ENCODE measurements at regions not wholly inside any gene's neighbourhood (a gene's known extent, or its start where the extent isn't known, plus 50 kb on each side); places are given as distances from the start of the nearest gene placed in this dataset.

- no peak for TF ChIP-seq CTCF (IDR thresholded peaks at IDR 0.05)
- no peaks in the 10 kb centered on the region for H3K9me3 ChIP-seq
- no peaks in the 10 kb centered on the region for H3K27me3 ChIP-seq
- H3K36me3 ChIP-seq = no peaks in the 10 kb centered on the region
- ATAC-seq (no peak), DNase-seq (no peak)
- H3K4me3 ChIP-seq = no peak overlapping the region
- intact Hi-C loops (cut with DNase I) = no loop called here
- H3K27ac ChIP-seq = no peak overlapping the region
- H3K4me1 ChIP-seq = no peaks in the 10 kb centered on the region
Observed at GRCh38 chr10:35751347-35751746, 109.3 kb upstream of the FZD8 start.

DNA sequence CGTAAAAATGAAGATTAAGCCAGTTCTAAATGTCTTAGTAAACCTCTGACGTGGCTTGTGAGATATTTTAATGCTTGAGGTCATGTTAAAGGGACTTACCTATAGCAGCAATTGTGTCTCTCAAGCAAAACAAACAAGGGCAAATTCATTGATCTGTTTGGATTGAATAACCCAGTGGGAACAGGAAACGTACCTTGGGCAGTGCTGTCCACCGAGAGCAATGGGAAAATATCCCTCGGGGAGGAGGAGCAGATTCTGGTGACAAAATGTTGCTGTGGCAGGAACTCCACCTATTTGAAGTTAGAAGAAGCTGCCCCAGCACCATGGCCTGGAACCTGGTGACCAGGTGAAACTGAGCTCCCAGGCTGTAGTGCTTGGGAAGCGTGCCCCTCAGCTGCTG lies 107.1 kb upstream of the FZD8 start:
- H3K9me3 ChIP-seq = no peaks in the 10 kb centered on the region
- H3K4me1 ChIP-seq = no peaks in the 10 kb centered on the region
- intact Hi-C loops (cut with DNase I) = no loop called here
- no peaks in the 10 kb centered on the region for H3K27me3 ChIP-seq
- H3K4me3 ChIP-seq = no peak overlapping the region
- no peak for DNase-seq
- no peak for ATAC-seq
- H3K36me3 ChIP-seq = no peaks in the 10 kb centered on the region
- H3K27ac ChIP-seq = no peak overlapping the region
- TF ChIP-seq CTCF (IDR thresholded peaks at IDR 0.05) = no peak

GRCh38 chr10:35745617-35746403 lies 103.7 kb upstream of the FZD8 start:
- ATAC-seq (no peak), DNase-seq (no peak)
- TF ChIP-seq CTCF (IDR thresholded peaks at IDR 0.05) = no peak
- Histone ChIP-seq H3K36me3 (no peaks in the 10 kb centered on the region), H3K9me3 (no peaks in the 10 kb centered on the region), H3K27ac (no peak overlapping the region), H3K27me3 (no peaks in the 10 kb centered on the region), H3K4me1 (no peaks in the 10 kb centered on the region), H3K4me3 (no peak overlapping the region)
- intact Hi-C loops (cut with DNase I) = no loop called here

DNA sequence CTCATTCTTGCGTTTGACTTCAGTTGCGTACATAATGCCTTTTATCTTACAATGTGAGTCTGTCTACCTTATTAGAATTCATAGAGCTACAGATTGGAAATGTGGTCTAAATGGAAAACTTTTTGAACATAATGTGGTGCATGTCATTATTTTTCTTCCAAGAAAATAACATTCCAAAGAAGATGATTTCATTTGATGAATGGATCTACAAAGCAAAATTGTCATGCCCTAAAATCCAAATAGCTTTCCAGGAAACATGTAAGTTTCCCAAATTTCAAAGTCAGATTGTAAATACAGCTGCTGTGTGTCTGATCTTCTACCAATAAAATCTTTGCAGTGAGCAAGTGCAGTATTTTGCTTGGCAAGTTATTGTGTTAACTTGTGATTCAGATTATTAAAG lies 101.8 kb upstream of the FZD8 start:
- no peak overlapping the region for H3K27ac ChIP-seq
- intact Hi-C loops (cut with DNase I) = no loop called here
- no peaks in the 10 kb centered on the region for H3K36me3 ChIP-seq
- H3K4me3 ChIP-seq = no peak overlapping the region
- H3K9me3 ChIP-seq = no peaks in the 10 kb centered on the region
- no peak for ATAC-seq
- DNase-seq = no peak
- no peaks in the 10 kb centered on the region for H3K27me3 ChIP-seq
- H3K4me1 ChIP-seq = no peaks in the 10 kb centered on the region
- no peak for TF ChIP-seq CTCF (IDR thresholded peaks at IDR 0.05)

DNA sequence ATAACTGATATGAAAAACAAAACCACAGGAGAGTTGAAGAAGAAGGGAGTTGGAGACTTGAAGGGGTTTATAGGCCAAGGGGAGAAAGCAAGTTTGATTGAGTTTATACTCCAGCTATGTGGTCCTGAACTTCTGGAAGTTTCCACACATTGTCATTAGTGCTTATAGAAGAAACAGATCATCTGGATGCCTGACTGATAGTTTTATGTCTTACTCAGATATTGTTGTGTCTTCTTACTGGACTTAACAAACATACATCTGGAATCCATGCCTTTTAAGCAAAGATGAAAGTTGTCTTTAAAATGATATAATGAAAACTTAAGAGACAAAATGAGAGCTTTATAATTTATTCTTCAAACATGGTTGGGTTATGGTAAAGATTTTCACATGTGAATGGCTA lies 101.3 kb upstream of the FZD8 start:
- H3K27ac ChIP-seq = no peak overlapping the region
- H3K4me3 ChIP-seq = no peak overlapping the region
- intact Hi-C loops (cut with DNase I) = no loop called here
- H3K36me3 ChIP-seq = no peaks in the 10 kb centered on the region
- H3K4me1 ChIP-seq = no peaks in the 10 kb centered on the region
- no peak for DNase-seq
- no peak for TF ChIP-seq CTCF (IDR thresholded peaks at IDR 0.05)
- ATAC-seq = no peak
- H3K27me3 ChIP-seq = no peaks in the 10 kb centered on the region
- no peaks in the 10 kb centered on the region for H3K9me3 ChIP-seq

Measured in left lung (tissue), 4 donors.